IMR-90 (cell line): ENCODE measurements at regions not wholly inside any gene's neighbourhood (a gene's known extent, or its start where the extent isn't known, plus 50 kb on each side); places are given as distances from the start of the nearest gene placed in this dataset.

Experiments
- ATAC-seq: fragments of 200-7000 bp; cut with Tn5 transposase; 2 replicates; pipeline ENCODE4 v1.9.1; 2020; ENCODE audit warnings: low read depth, mild to moderate bottlenecking, moderate library complexity
- BruUV-seq: library from RNA; stranded (reverse); fragments of 400-500 nt; replicated peaks from 2 replicates; lab custom pipeline; 2021; lab: Mats Ljungman, UMichigan
- CTCF ChIA-PET: fragments of 300-600 bp; formaldehyde crosslinking; extraction: SDS; loops from one replicate; lab custom pipeline; 2021; ENCODE audit warnings: antibody characterized with exemption; lab: Yijun Ruan, JAX
- POLR2A ChIA-PET: fragments of 300-600 bp; sonication (Branson Sonifier 250); formaldehyde crosslinking; loops from one replicate; lab custom pipeline; 2022; ENCODE audit warnings: antibody characterized with exemption; ENCODE audit not compliant: unreplicated experiment; lab: Charles Lee
- DNase-seq: peaks from one replicate; pipeline ENCODE4 v3.0.0; 2013
- H2AFZ ChIP-seq: replicated peaks from 2 replicates; pipeline ENCODE3; 2013; ENCODE audit warnings: low read length, mild to moderate bottlenecking; ENCODE audit not compliant: poor library complexity
- H2AK5ac ChIP-seq: 2 replicates; pipeline ENCODE4 v1.6.1; 2013; ENCODE audit warnings: low read depth, low read length, inconsistent platforms
- H2AK9ac ChIP-seq: replicated peaks from 2 replicates; pipeline ENCODE3; 2013; ENCODE audit warnings: mild to moderate bottlenecking, low read depth, low read length, moderate library complexity; ENCODE audit not compliant: poor library complexity
- H2BK120ac ChIP-seq: 2 replicates; pipeline ENCODE4 v1.6.1; 2013; ENCODE audit warnings: low read depth, low read length, inconsistent platforms
- H2BK15ac ChIP-seq: 3 replicates; pipeline ENCODE4 v1.6.1; 2013; ENCODE audit warnings: low read depth, low read length, inconsistent platforms
- H2BK20ac ChIP-seq: 2 replicates; pipeline ENCODE4 v1.6.1; 2013; ENCODE audit warnings: low read depth, mild to moderate bottlenecking, inconsistent platforms, low read length, moderate library complexity
- H2BK5ac ChIP-seq: 2 replicates; pipeline ENCODE4 v1.6.1; 2013; ENCODE audit warnings: mild to moderate bottlenecking, low read depth, low read length, inconsistent platforms; ENCODE audit not compliant: poor library complexity, severe bottlenecking
- H3K14ac ChIP-seq: replicated peaks from 2 replicates; pipeline ENCODE4 v1.6.1; 2013; ENCODE audit warnings: low read depth, low read length, inconsistent platforms
- H3K18ac ChIP-seq: 2 replicates; pipeline ENCODE4 v1.6.1; 2013; ENCODE audit warnings: low read depth, low read length, control low read depth
- H3K23ac ChIP-seq: 2 replicates; pipeline ENCODE4 v1.6.1; 2013; ENCODE audit warnings: low read depth, low read length, inconsistent platforms
- H3K27ac ChIP-seq: 2 replicates; pipeline ENCODE4 v1.5.1; 2013; ENCODE audit warnings: mild to moderate bottlenecking, control low read depth, low read length; ENCODE audit not compliant: insufficient read depth
- H3K27me3 ChIP-seq: 2 replicates; pipeline ENCODE4 v1.6.1; 2013; ENCODE audit warnings: low read length; ENCODE audit not compliant: control insufficient read depth, insufficient read depth
- H3K36me3 ChIP-seq: 2 replicates; pipeline ENCODE4 v1.6.1; 2013; ENCODE audit warnings: low read length, mixed read lengths; ENCODE audit not compliant: control insufficient read depth, insufficient read depth
- H3K4ac ChIP-seq: 2 replicates; pipeline ENCODE4 v1.6.1; 2013; ENCODE audit warnings: low read depth, low read length, inconsistent platforms
- H3K4me1 ChIP-seq: 2 replicates; pipeline ENCODE4 v1.6.1; 2013; ENCODE audit warnings: low read length, mixed read lengths; ENCODE audit not compliant: control insufficient read depth, insufficient read depth
- H3K4me2 ChIP-seq: 2 replicates; pipeline ENCODE4 v1.6.1; 2013; ENCODE audit warnings: low read depth, mild to moderate bottlenecking, control low read depth, low read length, moderate library complexity
- H3K4me3 ChIP-seq: 2 replicates; pipeline ENCODE4 v1.5.1; 2013; ENCODE audit warnings: low read depth, mild to moderate bottlenecking, control low read depth, low read length, moderate library complexity; ENCODE audit not compliant: insufficient read depth
- H3K56ac ChIP-seq: 2 replicates; pipeline ENCODE4 v1.6.1; 2013; ENCODE audit warnings: low read length, inconsistent platforms; ENCODE audit not compliant: insufficient read depth; ENCODE audit errors: extremely low read depth
- H3K79me1 ChIP-seq, 2 experiments: 2 replicates each; pipeline ENCODE4 v1.6.1; 2013; ENCODE audit warnings: low read length in 2 of 2, inconsistent platforms in 1 of 2, low read depth in 1 of 2
- H3K9ac ChIP-seq: 2 replicates; pipeline ENCODE4 v1.6.1; 2013; ENCODE audit warnings: low read depth, low read length, control low read depth
- H3K9me1 ChIP-seq: 2 replicates; pipeline ENCODE4 v1.6.1; 2013; ENCODE audit warnings: low read length, inconsistent platforms; ENCODE audit not compliant: insufficient read depth
- H3K9me3 ChIP-seq: 2 replicates; pipeline ENCODE4 v1.6.1; 2013; ENCODE audit warnings: low read length; ENCODE audit not compliant: control insufficient read depth, insufficient read depth
- H4K20me1 ChIP-seq: 2 replicates; pipeline ENCODE4 v1.6.1; 2013; ENCODE audit warnings: low read length, inconsistent platforms; ENCODE audit not compliant: insufficient read depth
- H4K5ac ChIP-seq: 2 replicates; pipeline ENCODE4 v1.6.1; 2013; ENCODE audit warnings: mild to moderate bottlenecking, low read depth, low read length, control low read depth
- H4K8ac ChIP-seq, 2 experiments: 2 replicates each; pipeline ENCODE4 v1.6.1; 2013; ENCODE audit warnings: low read depth in 2 of 2, low read length in 2 of 2, control low read depth in 1 of 2, inconsistent platforms in 1 of 2
- H4K91ac ChIP-seq: 2 replicates; pipeline ENCODE4 v1.6.1; 2013; ENCODE audit warnings: low read depth, low read length, inconsistent platforms; ENCODE audit not compliant: insufficient read depth
- BHLHE40 ChIP-seq: fragments of 150-350 bp; IDR thresholded peaks from 2 replicates; pipeline ENCODE4 v1.6.1; 2016; ENCODE audit warnings: mild to moderate bottlenecking, low read depth, low read length
- CEBPB ChIP-seq: IDR thresholded peaks from 2 replicates; pipeline ENCODE4 v1.6.1; 2012; ENCODE audit warnings: low read depth, low read length, improper control_type of control experiment
- CHD1 ChIP-seq: IDR thresholded peaks from 2 replicates; pipeline ENCODE4 v1.6.1; 2012; ENCODE audit warnings: low read depth, low read length, improper control_type of control experiment
- FOS ChIP-seq: fragments of 150-350 bp; IDR thresholded peaks from 2 replicates; pipeline ENCODE4 v1.6.1; 2016; ENCODE audit warnings: low read depth, low read length
- MAFK ChIP-seq: IDR thresholded peaks from 2 replicates; pipeline ENCODE4 v1.6.1; 2012; ENCODE audit warnings: low read depth, low read length, improper control_type of control experiment
- MAZ ChIP-seq: IDR thresholded peaks from 2 replicates; pipeline ENCODE4 v1.6.1; 2012; ENCODE audit warnings: low read depth, mild to moderate bottlenecking, low read length, improper control_type of control experiment, moderate library complexity, borderline replicate concordance
- MXI1 ChIP-seq: IDR thresholded peaks from 2 replicates; pipeline ENCODE4 v1.6.1; 2012; ENCODE audit warnings: low read depth, mild to moderate bottlenecking, low read length, moderate library complexity, borderline replicate concordance
- NFE2L2 ChIP-seq: fragments of 150-350 bp; IDR thresholded peaks from 2 replicates; pipeline ENCODE4 v1.6.1; 2016; ENCODE audit warnings: low read depth, mild to moderate bottlenecking, low read length
- POLR2A ChIP-seq: IDR thresholded peaks from 2 replicates; pipeline ENCODE4 v1.6.1; 2012; ENCODE audit warnings: mild to moderate bottlenecking, low read depth, low read length
- RAD21 ChIP-seq: IDR thresholded peaks from 2 replicates; pipeline ENCODE4 v1.6.1; 2012; ENCODE audit warnings: low read length, improper control_type of control experiment
- RCOR1 ChIP-seq: IDR thresholded peaks from 2 replicates; pipeline ENCODE4 v1.6.1; 2012; ENCODE audit warnings: mild to moderate bottlenecking, low read length, improper control_type of control experiment; ENCODE audit not compliant: insufficient replicate concordance
- RFX5 ChIP-seq: IDR thresholded peaks from 2 replicates; pipeline ENCODE4 v1.8.0; 2012; ENCODE audit warnings: low read depth, mild to moderate bottlenecking, low read length, moderate library complexity
- SMC3 ChIP-seq: fragments of 150-350 bp; IDR thresholded peaks from 2 replicates; pipeline ENCODE4 v1.6.1; 2016; ENCODE audit warnings: low read depth, mild to moderate bottlenecking, antibody characterized with exemption, low read length, moderate library complexity
- WGBS, 2 experiments: methylation state at CpG; one replicate each; pipeline versions ENCODE4 v1.1.5 to v1.1.7; 2013; ENCODE audit warnings: missing lambda C conversion rate in 2 of 2; ENCODE audit not compliant: insufficient read length in 1 of 2; ENCODE audit errors: extremely low coverage in 2 of 2; 5-methylcytosine and 5-hydroxymethylcytosine counted together
- dilution Hi-C: fragments of 300-500 bp; cut with HindIII; formaldehyde crosslinking; loops from one replicate; pipeline ENCODE4 v1.14.3; 2018; ENCODE audit warnings: low sequenced_read_pairs; ENCODE audit not compliant: unreplicated experiment
- in situ Hi-C: fragments of 300-500 bp; cut with MboI; formaldehyde crosslinking; loops from 3 replicates; pipeline ENCODE4 v1.14.3; 2019; ENCODE audit warnings: low sequenced_read_pairs, inconsistent platforms, mixed read lengths
- intact Hi-C: fragments of 100-400 bp; cut with micrococcal nuclease; formaldehyde crosslinking; loops from 2 replicates; pipeline ENCODE4 v1.10.0; 2022
- TF ChIP-seq, protein P1 (sequence below): conservative IDR thresholded peaks from 2 replicates; pipeline ENCODE4 v1.5.1; 2012; ENCODE audit warnings: mild to moderate bottlenecking, low read depth, low read length, improper control_type of control experiment
- TF ChIP-seq, protein P2 (sequence below): fragments of 150-350 bp; IDR thresholded peaks from 2 replicates; pipeline ENCODE4 v1.6.1; 2017; ENCODE audit warnings: mild to moderate bottlenecking, antibody characterized with exemption, low read length, low read depth
- TF ChIP-seq, protein P3 (sequence below): fragments of 150-350 bp; IDR thresholded peaks from 2 replicates; pipeline ENCODE4 v1.6.1; 2016; ENCODE audit warnings: low read depth, mild to moderate bottlenecking, low read length, moderate library complexity, borderline replicate concordance

DNA sequence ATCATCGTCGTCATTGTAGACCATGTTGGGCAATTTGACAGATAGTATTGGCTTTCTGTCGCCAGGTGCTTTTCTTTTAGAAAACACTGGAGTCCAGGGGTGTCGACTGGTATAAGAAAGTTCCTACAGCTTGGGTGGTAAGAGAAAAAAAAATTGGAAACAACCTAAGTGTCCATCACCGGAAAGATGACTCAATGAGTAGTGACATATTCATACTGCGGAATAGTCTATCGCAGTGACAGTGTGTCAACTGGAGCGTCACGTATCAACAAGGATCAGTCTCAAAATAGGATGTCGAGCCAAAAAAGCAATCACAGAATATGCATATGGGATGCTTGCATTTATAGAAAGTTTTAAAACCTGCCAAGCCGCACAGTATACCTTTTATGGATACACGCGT, 157.6 kb downstream of the MN1 start:
- no peak overlapping the region for H3K56ac ChIP-seq
- CTCF ChIA-PET = no interaction called here
- H3K36me3 ChIP-seq = no peaks in the 10 kb centered on the region
- no peak overlapping the region for H3K4me2 ChIP-seq
- POLR2A ChIA-PET = no interaction called here
- no peak overlapping the region for H2BK5ac ChIP-seq
- no peak for TF ChIP-seq MAZ
- TF ChIP-seq, protein P1, sequence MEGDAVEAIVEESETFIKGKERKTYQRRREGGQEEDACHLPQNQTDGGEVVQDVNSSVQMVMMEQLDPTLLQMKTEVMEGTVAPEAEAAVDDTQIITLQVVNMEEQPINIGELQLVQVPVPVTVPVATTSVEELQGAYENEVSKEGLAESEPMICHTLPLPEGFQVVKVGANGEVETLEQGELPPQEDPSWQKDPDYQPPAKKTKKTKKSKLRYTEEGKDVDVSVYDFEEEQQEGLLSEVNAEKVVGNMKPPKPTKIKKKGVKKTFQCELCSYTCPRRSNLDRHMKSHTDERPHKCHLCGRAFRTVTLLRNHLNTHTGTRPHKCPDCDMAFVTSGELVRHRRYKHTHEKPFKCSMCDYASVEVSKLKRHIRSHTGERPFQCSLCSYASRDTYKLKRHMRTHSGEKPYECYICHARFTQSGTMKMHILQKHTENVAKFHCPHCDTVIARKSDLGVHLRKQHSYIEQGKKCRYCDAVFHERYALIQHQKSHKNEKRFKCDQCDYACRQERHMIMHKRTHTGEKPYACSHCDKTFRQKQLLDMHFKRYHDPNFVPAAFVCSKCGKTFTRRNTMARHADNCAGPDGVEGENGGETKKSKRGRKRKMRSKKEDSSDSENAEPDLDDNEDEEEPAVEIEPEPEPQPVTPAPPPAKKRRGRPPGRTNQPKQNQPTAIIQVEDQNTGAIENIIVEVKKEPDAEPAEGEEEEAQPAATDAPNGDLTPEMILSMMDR = no peak
- TF ChIP-seq MAFK = no peak
- no peak for TF ChIP-seq MXI1
- TF ChIP-seq, protein P2, sequence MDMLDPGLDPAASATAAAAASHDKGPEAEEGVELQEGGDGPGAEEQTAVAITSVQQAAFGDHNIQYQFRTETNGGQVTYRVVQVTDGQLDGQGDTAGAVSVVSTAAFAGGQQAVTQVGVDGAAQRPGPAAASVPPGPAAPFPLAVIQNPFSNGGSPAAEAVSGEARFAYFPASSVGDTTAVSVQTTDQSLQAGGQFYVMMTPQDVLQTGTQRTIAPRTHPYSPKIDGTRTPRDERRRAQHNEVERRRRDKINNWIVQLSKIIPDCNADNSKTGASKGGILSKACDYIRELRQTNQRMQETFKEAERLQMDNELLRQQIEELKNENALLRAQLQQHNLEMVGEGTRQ = no peak
- TF ChIP-seq POLR2A = no peak
- TF ChIP-seq FOS = no peak
- no peak for TF ChIP-seq CEBPB
- TF ChIP-seq BHLHE40 = no peak
- no peak for TF ChIP-seq CHD1
- TF ChIP-seq RFX5 = no peak
- no peak for TF ChIP-seq SMC3
- no peak for TF ChIP-seq NFE2L2
- TF ChIP-seq, protein P3, sequence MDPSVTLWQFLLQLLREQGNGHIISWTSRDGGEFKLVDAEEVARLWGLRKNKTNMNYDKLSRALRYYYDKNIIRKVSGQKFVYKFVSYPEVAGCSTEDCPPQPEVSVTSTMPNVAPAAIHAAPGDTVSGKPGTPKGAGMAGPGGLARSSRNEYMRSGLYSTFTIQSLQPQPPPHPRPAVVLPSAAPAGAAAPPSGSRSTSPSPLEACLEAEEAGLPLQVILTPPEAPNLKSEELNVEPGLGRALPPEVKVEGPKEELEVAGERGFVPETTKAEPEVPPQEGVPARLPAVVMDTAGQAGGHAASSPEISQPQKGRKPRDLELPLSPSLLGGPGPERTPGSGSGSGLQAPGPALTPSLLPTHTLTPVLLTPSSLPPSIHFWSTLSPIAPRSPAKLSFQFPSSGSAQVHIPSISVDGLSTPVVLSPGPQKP = no peak
- TF ChIP-seq RCOR1 = no peak
- no peak for TF ChIP-seq RAD21
- no peaks in the 10 kb centered on the region for H3K9me1 ChIP-seq
- dilution Hi-C loops (no loop called here), intact Hi-C loops (no loop called here), in situ Hi-C loops (no loop called here)
- ATAC-seq = no peak
- no peak overlapping the region for H3K4ac ChIP-seq
- H4K5ac ChIP-seq = no peak overlapping the region
- no peak overlapping the region for H4K8ac ChIP-seq
- no peak overlapping the region for H4K91ac ChIP-seq
- peaks cover 33% of the 10 kb centered on the region for H3K27me3 ChIP-seq
- no peak overlapping the region for H3K27ac ChIP-seq
- H2BK120ac ChIP-seq = no peak overlapping the region
- DNase-seq = no peak
- no peak overlapping the region for H2AK5ac ChIP-seq
- peaks cover 2% of the 10 kb centered on the region; the same call in 1 of the 2 replicates for H3K4me1 ChIP-seq
- no peak overlapping the region for H3K9ac ChIP-seq
- peaks cover 2% of the 10 kb centered on the region; the same call in 1 of the 2 replicates for H3K9me3 ChIP-seq
- no peak overlapping the region for H2BK20ac ChIP-seq
- no peak overlapping the region for H3K18ac ChIP-seq
- H3K79me1 ChIP-seq = no peaks in the 10 kb centered on the region
- no peak overlapping the region for H3K4me3 ChIP-seq
- no peak overlapping the region for H2AK9ac ChIP-seq
- BruUV-seq = no TSS peak
- no peak overlapping the region for H2AFZ ChIP-seq
- H3K23ac ChIP-seq = no peak overlapping the region
- H4K20me1 ChIP-seq = no peaks in the 10 kb centered on the region
- WGBS, 2 experiments = 85% methylated on average over 6 of the region's 13 CpGs; no CpG with 5 or more reads in 1 of the 2 experiments
- no peak overlapping the region for H2BK15ac ChIP-seq
- H3K14ac ChIP-seq = no peak overlapping the region
